GM12872 (cell line): ENCODE measurements at regions not wholly inside any gene's neighbourhood (a gene's known extent, or its start where the extent isn't known, plus 50 kb on each side); places are given as distances from the start of the nearest gene placed in this dataset.

Source experiments
- CTCF ChIP-seq: IDR thresholded peaks from 3 replicates; pipeline ENCODE4 v1.5.1; 2011; ENCODE audit warnings: low read depth, mild to moderate bottlenecking, low read length, moderate library complexity; ENCODE audit not compliant: insufficient read depth

GRCh38 chr2:59176737-59177136 is 935.6 kb upstream of the FANCL start:
- no peak for TF ChIP-seq CTCF

GRCh38 chr2:59174536-59175243 is 933.6 kb upstream of the FANCL start:
- TF ChIP-seq CTCF: no peak

- no peak for TF ChIP-seq CTCF
Measured at GRCh38 chr2:59173325-59173724, 932.2 kb upstream of the FANCL start.

- no peak for TF ChIP-seq CTCF
Measured at GRCh38 chr2:59171019-59171418, 929.9 kb upstream of the FANCL start.

- TF ChIP-seq CTCF: no peak
Measured at GRCh38 chr2:59168766-59169165, 927.6 kb upstream of the FANCL start.

GRCh38 chr2:59167514-59167913 is 926.4 kb upstream of the FANCL start:
- TF ChIP-seq CTCF: no peak

- TF ChIP-seq CTCF: no peak
Measured at GRCh38 chr2:59151805-59152204, 910.7 kb upstream of the FANCL start.
